ENCODE measurements at regions not wholly inside any gene's neighbourhood (a gene's known extent, or its start where the extent isn't known, plus 50 kb on each side); places are given as distances from the start of the nearest gene placed in this dataset.

- Histone ChIP-seq H3K27ac (ENCODE audit: poor library complexity, severe bottlenecking) (no peak overlapping the region), H3K36me3 (ENCODE audit: low read depth) (no peaks in the 10 kb centered on the region), H3K27me3 (ENCODE audit: insufficient read depth, poor library complexity, severe bottlenecking) (no peaks in the 10 kb centered on the region), H3K4me1 (ENCODE audit: insufficient read depth, poor library complexity, severe bottlenecking) (peaks cover 7% of the 10 kb centered on the region), H3K4me3 (ENCODE audit: severe bottlenecking) (no peak overlapping the region), H3K9me3 (ENCODE audit: severe bottlenecking) (no peaks in the 10 kb centered on the region)
- ATAC-seq (ENCODE audit: low read depth) (no peak), DNase-seq (ENCODE audit: low spot score) (no peak)
- TF ChIP-seq CTCF (IDR thresholded peaks at IDR 0.05; ENCODE audit: poor library complexity, severe bottlenecking) = no peak
These were observed 52.4 kb downstream of the CBLL2 start for GRCh38 chrX:22325096-22325495.

DNA sequence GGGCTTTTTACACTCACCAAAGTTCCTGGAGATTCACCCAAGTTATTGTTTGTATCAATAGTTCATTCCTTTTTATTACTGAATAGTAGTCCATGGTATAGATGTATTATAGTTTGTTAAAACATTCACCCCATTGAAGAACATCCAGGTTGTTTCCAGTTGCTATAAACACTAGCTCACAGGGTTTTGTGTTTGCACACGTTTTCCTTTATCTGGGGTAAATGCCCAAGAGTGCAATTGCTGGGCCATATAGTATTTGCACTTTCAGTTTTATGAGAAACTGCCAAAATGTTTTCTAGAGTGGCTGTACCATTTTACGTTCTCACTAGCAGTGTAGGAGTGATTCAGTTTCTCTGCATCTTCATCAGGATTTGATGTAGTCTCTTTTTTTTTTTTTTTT is 57.1 kb downstream of the CBLL2 start:
- Histone ChIP-seq H3K36me3 (ENCODE audit: low read depth) (no peaks in the 10 kb centered on the region), H3K9me3 (ENCODE audit: severe bottlenecking) (no peaks in the 10 kb centered on the region), H3K27me3 (ENCODE audit: insufficient read depth, poor library complexity, severe bottlenecking) (no peaks in the 10 kb centered on the region), H3K27ac (ENCODE audit: poor library complexity, severe bottlenecking) (no peak overlapping the region), H3K4me3 (ENCODE audit: severe bottlenecking) (no peak overlapping the region), H3K4me1 (ENCODE audit: insufficient read depth, poor library complexity, severe bottlenecking) (no peaks in the 10 kb centered on the region)
- no peak for TF ChIP-seq CTCF (IDR thresholded peaks at IDR 0.05; ENCODE audit: poor library complexity, severe bottlenecking)
- no peak for DNase-seq (ENCODE audit: low spot score)
- ATAC-seq (ENCODE audit: low read depth) = no peak

- no peak for TF ChIP-seq CTCF (IDR thresholded peaks at IDR 0.05; ENCODE audit: poor library complexity, severe bottlenecking)
- DNase-seq (ENCODE audit: low spot score) = no peak
- no peaks in the 10 kb centered on the region for H3K27me3 ChIP-seq (ENCODE audit: insufficient read depth, poor library complexity, severe bottlenecking)
- H3K4me3 ChIP-seq (ENCODE audit: severe bottlenecking) = no peak overlapping the region
- H3K9me3 ChIP-seq (ENCODE audit: severe bottlenecking) = no peaks in the 10 kb centered on the region
- no peaks in the 10 kb centered on the region for H3K4me1 ChIP-seq (ENCODE audit: insufficient read depth, poor library complexity, severe bottlenecking)
- no peak overlapping the region for H3K27ac ChIP-seq (ENCODE audit: poor library complexity, severe bottlenecking)
- H3K36me3 ChIP-seq (ENCODE audit: low read depth) = no peaks in the 10 kb centered on the region
- no peak for ATAC-seq (ENCODE audit: low read depth)
These were observed 66.0 kb downstream of the CBLL2 start for GRCh38 chrX:22338740-22339139.

DNA sequence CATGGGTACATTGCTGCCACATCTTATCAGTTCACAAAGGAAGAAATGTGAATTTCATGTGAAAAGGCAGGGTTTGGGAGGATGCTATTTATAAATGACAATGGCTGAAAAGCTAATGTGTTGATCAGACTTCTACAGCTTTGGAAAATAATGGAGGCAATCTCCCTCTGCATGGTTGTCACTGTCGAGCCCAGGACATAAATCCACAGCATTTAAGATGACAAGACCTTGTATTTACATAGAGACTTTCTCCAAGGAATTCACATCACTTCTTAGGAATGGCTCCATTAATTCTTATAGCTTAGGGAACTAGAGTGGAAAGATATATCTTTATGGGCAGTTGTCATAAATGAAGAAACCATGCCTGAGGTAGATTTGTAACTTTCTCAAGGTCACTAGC is 66.7 kb downstream of the CBLL2 start:
- no peak for DNase-seq (ENCODE audit: low spot score)
- no peak for TF ChIP-seq CTCF (IDR thresholded peaks at IDR 0.05; ENCODE audit: poor library complexity, severe bottlenecking)
- Histone ChIP-seq H3K9me3 (ENCODE audit: severe bottlenecking) (no peaks in the 10 kb centered on the region), H3K27me3 (ENCODE audit: insufficient read depth, poor library complexity, severe bottlenecking) (no peaks in the 10 kb centered on the region), H3K4me1 (ENCODE audit: insufficient read depth, poor library complexity, severe bottlenecking) (no peaks in the 10 kb centered on the region), H3K27ac (ENCODE audit: poor library complexity, severe bottlenecking) (no peak overlapping the region), H3K36me3 (ENCODE audit: low read depth) (no peaks in the 10 kb centered on the region), H3K4me3 (ENCODE audit: severe bottlenecking) (no peak overlapping the region)
- no peak for ATAC-seq (ENCODE audit: low read depth)

GRCh38 chrX:22340022-22340616 is 67.4 kb downstream of the CBLL2 start:
- no peaks in the 10 kb centered on the region for H3K9me3 ChIP-seq (ENCODE audit: severe bottlenecking)
- ATAC-seq (ENCODE audit: low read depth) = no peak
- TF ChIP-seq CTCF (IDR thresholded peaks at IDR 0.05; ENCODE audit: poor library complexity, severe bottlenecking) = no peak
- DNase-seq (ENCODE audit: low spot score) = no peak
- H3K36me3 ChIP-seq (ENCODE audit: low read depth) = no peaks in the 10 kb centered on the region
- no peaks in the 10 kb centered on the region for H3K27me3 ChIP-seq (ENCODE audit: insufficient read depth, poor library complexity, severe bottlenecking)
- H3K27ac ChIP-seq (ENCODE audit: poor library complexity, severe bottlenecking) = no peak overlapping the region
- H3K4me1 ChIP-seq (ENCODE audit: insufficient read depth, poor library complexity, severe bottlenecking) = no peaks in the 10 kb centered on the region
- no peak overlapping the region for H3K4me3 ChIP-seq (ENCODE audit: severe bottlenecking)
